ENCODE measurements at regions not wholly inside any gene's neighbourhood (a gene's known extent, or its start where the extent isn't known, plus 50 kb on each side); places are given as distances from the start of the nearest gene placed in this dataset.

DNA sequence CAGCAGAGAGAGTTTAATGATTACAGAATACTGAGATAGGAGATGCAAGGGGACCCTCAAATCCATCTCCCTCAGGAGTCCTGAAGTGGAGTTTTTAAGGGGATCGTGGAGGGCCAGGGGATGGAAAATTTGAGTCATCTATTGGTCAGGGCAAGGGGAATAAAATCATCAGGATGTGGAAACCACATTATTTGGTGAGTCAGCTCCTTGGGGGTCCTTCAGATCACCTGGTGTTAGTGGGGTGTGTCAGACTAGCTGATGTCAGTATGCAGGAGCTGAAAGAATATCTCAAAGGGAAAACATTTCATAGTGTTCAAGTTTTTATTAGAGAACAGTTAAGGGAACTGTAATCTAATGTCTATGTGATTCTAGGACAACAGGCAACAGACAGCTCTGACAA is 183.0 kb upstream of the FTMT start:
- no peak for TF ChIP-seq ZNF677 (tag by site-specific recombination; IDR thresholded peaks at IDR 0.05)
- TF ChIP-seq HOXD13 (CRISPR knock-in tag; IDR thresholded peaks at IDR 0.05; ENCODE audit: borderline replicate concordance), result no peak
- TF ChIP-seq, protein P1, sequence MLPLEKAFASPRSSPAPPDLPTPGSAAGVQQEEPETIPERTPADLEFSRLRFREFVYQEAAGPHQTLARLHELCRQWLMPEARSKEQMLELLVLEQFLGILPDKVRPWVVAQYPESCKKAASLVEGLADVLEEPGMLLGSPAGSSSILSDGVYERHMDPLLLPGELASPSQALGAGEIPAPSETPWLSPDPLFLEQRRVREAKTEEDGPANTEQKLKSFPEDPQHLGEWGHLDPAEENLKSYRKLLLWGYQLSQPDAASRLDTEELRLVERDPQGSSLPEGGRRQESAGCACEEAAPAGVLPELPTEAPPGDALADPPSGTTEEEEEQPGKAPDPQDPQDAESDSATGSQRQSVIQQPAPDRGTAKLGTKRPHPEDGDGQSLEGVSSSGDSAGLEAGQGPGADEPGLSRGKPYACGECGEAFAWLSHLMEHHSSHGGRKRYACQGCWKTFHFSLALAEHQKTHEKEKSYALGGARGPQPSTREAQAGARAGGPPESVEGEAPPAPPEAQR (tag by site-specific recombination; IDR thresholded peaks at IDR 0.05), result no peak
